ENCODE measurements at regions not wholly inside any gene's neighbourhood (a gene's known extent, or its start where the extent isn't known, plus 50 kb on each side); places are given as distances from the start of the nearest gene placed in this dataset.

DNA sequence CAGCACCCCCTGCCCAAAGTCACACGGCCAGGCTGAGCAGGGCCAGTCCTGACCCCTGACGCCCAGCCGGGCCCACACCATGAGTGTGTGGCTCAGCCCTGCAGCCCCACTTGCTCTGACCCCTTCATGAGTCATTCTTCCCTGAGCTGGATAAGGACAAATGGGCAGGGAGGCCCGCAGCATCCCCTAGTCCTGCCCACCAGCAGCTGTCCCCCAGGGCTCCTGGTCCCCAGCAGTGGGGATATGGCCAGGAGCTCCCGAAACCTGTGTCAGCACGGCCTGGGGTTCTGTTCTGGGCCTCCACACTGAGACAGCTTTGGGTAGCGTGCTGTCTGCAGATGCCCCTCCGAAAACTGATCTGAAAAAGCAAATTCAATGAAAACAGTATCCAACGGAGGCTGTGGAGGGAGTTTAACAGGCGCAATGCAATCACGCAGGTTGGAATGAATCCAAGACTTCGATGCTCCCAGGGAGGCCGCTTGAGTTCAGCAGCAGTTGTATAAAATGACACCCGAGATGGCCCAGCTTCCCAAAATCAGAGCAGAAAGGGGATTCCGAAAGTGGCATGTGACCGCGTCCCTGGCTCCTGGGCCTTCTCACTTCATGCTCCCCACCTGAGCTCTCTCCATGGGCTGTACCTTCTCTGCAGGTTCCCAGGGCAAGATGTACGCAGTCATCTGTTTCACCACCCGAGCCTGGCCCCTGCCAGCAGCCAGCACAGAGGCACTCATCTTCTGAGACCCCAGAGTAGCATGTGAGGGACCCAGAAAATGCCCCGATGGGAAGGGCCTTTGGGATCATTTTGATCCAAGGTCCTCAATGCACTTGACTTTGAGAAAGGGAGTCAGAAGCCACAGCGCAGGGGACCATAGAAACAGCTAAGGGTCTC, 214.1 kb downstream of the USP6NL start:
- no peak overlapping the region for H2AK5ac ChIP-seq (ENCODE audit: low read depth, low read length)
- peaks cover 0 to 3% (median 1%) of the 10 kb centered on the region in 4 experiments; a peak in 3 of 7 replicates for H3K4me1 ChIP-seq (replicated peaks in 1 of 4; ENCODE audit: control insufficient read depth in 3 of 4, insufficient read depth in 4 of 4, low read length in 3 of 4)
- ChIA-PET POLR2A (ENCODE audit: partially characterized antibody) (no interaction called here), CTCF (ENCODE audit: partially characterized antibody) (interaction anchor here (0.7 to 1.9 kb wide), 7 partner anchors 13 to 110 kb away, joined by 3 to 10 read pairs (median 5); no protein-coding TSS in a partner anchor)
- WGBS, 2 experiments (ENCODE audit: extremely low coverage in 1 of 2, insufficient coverage in 1 of 2, insufficient read length in 1 of 2, insufficient replicate concordance in 2 of 2, low coverage in 1 of 2, low lambda C conversion rate in 2 of 2, missing lambda C conversion rate in 1 of 2) = 91% methylated on average over 21 of the region's 21 CpGs; no CpG with 5 or more reads in 1 of the 2 experiments
- H2BK15ac ChIP-seq (ENCODE audit: low read length) = no peak overlapping the region
- no peaks in the 10 kb centered on the region for H3K79me2 ChIP-seq (ENCODE audit: control insufficient read depth in 1 of 2, insufficient read depth in 2 of 2, low read length in 2 of 2)
- H2BK12ac ChIP-seq (ENCODE audit: low read depth, low read length) = no peak overlapping the region
- H4K5ac ChIP-seq (ENCODE audit: insufficient read length, low read depth, low read length) = no peak overlapping the region
- DNase-seq (ENCODE audit: low read depth in 1 of 2, low spot score in 2 of 2) (no peak), FAIRE-seq (no peak)
- no peaks in the 10 kb centered on the region for H3K9me3 ChIP-seq (ENCODE audit: insufficient read depth in 2 of 2, low read depth in 1 of 2, low read length in 1 of 2)
- H2BK120ac ChIP-seq (replicated peaks; ENCODE audit: low read depth, low read length) = no peak overlapping the region
- no peaks in the 10 kb centered on the region for H3K27me3 ChIP-seq (replicated peaks in 1 of 4; ENCODE audit: control insufficient read depth in 3 of 4, extremely low read depth in 1 of 4, insufficient read depth in 3 of 4, low read length in 3 of 4)
- H3K9ac ChIP-seq (replicated peaks in 1 of 4; ENCODE audit: extremely low read depth in 1 of 4, low read depth in 3 of 4, low read length in 3 of 4) = no peak overlapping the region
- no peak overlapping the region for H2BK5ac ChIP-seq (ENCODE audit: low read depth, low read length)
- no peaks in the 10 kb centered on the region for H3K36me3 ChIP-seq (ENCODE audit: control insufficient read depth in 2 of 4, insufficient read depth in 4 of 4, low read length in 3 of 4)
- no peak overlapping the region for H2BK20ac ChIP-seq (ENCODE audit: low read length)
- H4K8ac ChIP-seq (ENCODE audit: extremely low read depth, insufficient read depth, low read length) = no peak overlapping the region
- no peak overlapping the region for H4K91ac ChIP-seq (replicated peaks; ENCODE audit: insufficient read length, low read length)
- H3K18ac ChIP-seq (ENCODE audit: extremely low read depth, low read length) = no peak overlapping the region
- H3K23ac ChIP-seq (ENCODE audit: insufficient read length) = no peak overlapping the region
- no peak overlapping the region for H3K27ac ChIP-seq (ENCODE audit: low read depth, low read length)
- H3K14ac ChIP-seq (ENCODE audit: insufficient read length) = no peak overlapping the region
- TF ChIP-seq, protein P1, sequence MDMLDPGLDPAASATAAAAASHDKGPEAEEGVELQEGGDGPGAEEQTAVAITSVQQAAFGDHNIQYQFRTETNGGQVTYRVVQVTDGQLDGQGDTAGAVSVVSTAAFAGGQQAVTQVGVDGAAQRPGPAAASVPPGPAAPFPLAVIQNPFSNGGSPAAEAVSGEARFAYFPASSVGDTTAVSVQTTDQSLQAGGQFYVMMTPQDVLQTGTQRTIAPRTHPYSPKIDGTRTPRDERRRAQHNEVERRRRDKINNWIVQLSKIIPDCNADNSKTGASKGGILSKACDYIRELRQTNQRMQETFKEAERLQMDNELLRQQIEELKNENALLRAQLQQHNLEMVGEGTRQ (IDR thresholded peaks at IDR 0.05; ENCODE audit: low read length) = no peak
- TF ChIP-seq CTBP2 (IDR thresholded peaks at IDR 0.05; ENCODE audit: borderline replicate concordance, insufficient read depth, insufficient read length, low read length) (no peak), SIRT6 (IDR thresholded peaks at IDR 0.05; ENCODE audit: low read length) (no peak), RAD21 (IDR thresholded peaks at IDR 0.05 in 1 of 2, conservative IDR thresholded peaks at IDR 0.05 in 1 of 2; ENCODE audit: low read depth in 2 of 2, low read length in 2 of 2) (no peak), TEAD4 (IDR thresholded peaks at IDR 0.05; ENCODE audit: low read depth, low read length) (no peak), CHD1 (IDR thresholded peaks at IDR 0.05; ENCODE audit: low read depth, low read length) (no peak)
- TF ChIP-seq, protein P2, sequence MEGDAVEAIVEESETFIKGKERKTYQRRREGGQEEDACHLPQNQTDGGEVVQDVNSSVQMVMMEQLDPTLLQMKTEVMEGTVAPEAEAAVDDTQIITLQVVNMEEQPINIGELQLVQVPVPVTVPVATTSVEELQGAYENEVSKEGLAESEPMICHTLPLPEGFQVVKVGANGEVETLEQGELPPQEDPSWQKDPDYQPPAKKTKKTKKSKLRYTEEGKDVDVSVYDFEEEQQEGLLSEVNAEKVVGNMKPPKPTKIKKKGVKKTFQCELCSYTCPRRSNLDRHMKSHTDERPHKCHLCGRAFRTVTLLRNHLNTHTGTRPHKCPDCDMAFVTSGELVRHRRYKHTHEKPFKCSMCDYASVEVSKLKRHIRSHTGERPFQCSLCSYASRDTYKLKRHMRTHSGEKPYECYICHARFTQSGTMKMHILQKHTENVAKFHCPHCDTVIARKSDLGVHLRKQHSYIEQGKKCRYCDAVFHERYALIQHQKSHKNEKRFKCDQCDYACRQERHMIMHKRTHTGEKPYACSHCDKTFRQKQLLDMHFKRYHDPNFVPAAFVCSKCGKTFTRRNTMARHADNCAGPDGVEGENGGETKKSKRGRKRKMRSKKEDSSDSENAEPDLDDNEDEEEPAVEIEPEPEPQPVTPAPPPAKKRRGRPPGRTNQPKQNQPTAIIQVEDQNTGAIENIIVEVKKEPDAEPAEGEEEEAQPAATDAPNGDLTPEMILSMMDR (IDR thresholded peaks at IDR 0.05; ENCODE audit: control extremely low read depth in 1 of 3, insufficient read depth in 1 of 3, low read depth in 1 of 3, low read length in 3 of 3) = no peak
- H3K56ac ChIP-seq (replicated peaks; ENCODE audit: insufficient read length, low read depth, low read length) = no peak overlapping the region
- no peak overlapping the region for H3K4me2 ChIP-seq (ENCODE audit: insufficient read depth in 1 of 2, low read depth in 2 of 2, low read length in 2 of 2)
- no peaks in the 10 kb centered on the region for H4K20me1 ChIP-seq (replicated peaks in 1 of 2; ENCODE audit: control insufficient read depth in 1 of 2, insufficient read depth in 2 of 2, low read length in 2 of 2)
- no peak overlapping the region for H3K4me3 ChIP-seq (ENCODE audit: extremely low read depth in 1 of 4, insufficient read depth in 2 of 4, low read depth in 3 of 4, low read length in 4 of 4)
- no peaks in the 10 kb centered on the region for H3K23me2 ChIP-seq (ENCODE audit: low read depth, low read length)
- H3K4ac ChIP-seq (replicated peaks; ENCODE audit: insufficient read length, low read depth, low read length) = no peak overlapping the region
- H3K79me1 ChIP-seq (ENCODE audit: low read depth, low read length) = no peaks in the 10 kb centered on the region
- H2AFZ ChIP-seq (ENCODE audit: low read length) = no peak overlapping the region

Data from H1 (cell line).